ENCODE measurements at regions not wholly inside any gene's neighbourhood (a gene's known extent, or its start where the extent isn't known, plus 50 kb on each side); places are given as distances from the start of the nearest gene placed in this dataset.
"Not testable (repeated sequence)": the region's sequence is repeated elsewhere in the genome, so short reads cannot be mapped to it uniquely, and the experiment has no call there.

DNA sequence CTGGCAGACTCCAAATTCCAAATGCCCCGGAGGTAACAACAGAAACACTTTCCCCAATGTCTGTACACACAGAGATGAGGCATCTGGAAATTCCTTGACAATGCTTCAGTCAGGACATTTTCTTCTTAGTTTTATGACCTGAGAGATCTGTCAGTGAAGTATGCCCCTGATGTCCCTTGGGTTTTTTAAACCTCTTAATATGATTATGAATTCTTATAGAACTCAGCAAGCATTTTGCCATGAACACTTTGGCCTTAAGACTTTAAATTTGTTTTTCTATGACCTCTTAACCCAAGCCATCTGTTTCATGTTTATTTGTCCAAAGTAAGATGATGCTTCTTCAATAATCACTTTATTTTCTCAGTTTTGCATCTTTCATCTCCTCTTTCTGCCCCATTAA, 1206.2 kb downstream of the GATA3 start:
- no peak overlapping the region for H3K4me3 ChIP-seq
- H3K4me1 ChIP-seq: no peaks in the 10 kb centered on the region
- no peak for TF ChIP-seq POLR2A (IDR thresholded peaks at IDR 0.05)
- TF ChIP-seq, protein P1, sequence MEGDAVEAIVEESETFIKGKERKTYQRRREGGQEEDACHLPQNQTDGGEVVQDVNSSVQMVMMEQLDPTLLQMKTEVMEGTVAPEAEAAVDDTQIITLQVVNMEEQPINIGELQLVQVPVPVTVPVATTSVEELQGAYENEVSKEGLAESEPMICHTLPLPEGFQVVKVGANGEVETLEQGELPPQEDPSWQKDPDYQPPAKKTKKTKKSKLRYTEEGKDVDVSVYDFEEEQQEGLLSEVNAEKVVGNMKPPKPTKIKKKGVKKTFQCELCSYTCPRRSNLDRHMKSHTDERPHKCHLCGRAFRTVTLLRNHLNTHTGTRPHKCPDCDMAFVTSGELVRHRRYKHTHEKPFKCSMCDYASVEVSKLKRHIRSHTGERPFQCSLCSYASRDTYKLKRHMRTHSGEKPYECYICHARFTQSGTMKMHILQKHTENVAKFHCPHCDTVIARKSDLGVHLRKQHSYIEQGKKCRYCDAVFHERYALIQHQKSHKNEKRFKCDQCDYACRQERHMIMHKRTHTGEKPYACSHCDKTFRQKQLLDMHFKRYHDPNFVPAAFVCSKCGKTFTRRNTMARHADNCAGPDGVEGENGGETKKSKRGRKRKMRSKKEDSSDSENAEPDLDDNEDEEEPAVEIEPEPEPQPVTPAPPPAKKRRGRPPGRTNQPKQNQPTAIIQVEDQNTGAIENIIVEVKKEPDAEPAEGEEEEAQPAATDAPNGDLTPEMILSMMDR (IDR thresholded peaks at IDR 0.05): no peak
- no peak overlapping the region for H3K27ac ChIP-seq
- no peaks in the 10 kb centered on the region for H3K9me3 ChIP-seq
- DNase-seq: no peak
- no peaks in the 10 kb centered on the region for H3K36me3 ChIP-seq
- no peaks in the 10 kb centered on the region for H3K27me3 ChIP-seq

DNA sequence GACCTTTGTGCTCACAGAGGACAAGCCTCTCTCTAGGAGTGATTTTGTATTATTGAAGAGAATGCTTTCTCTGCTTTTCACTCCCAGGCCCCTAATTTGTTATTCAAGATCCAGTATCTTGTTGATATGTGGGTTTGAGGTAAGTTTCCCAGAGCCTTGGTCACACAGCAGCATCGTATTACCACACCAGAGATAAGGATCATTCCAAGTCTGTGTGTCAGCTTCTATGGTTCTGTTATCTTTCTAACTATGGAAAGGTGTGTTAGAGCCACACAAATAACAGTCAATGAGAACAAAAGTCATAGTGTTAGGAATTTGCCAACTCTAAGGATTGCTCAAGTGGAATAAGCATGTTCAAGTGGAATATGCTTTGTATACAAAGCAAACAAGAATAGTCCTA, 1208.3 kb downstream of the GATA3 start:
- no peak for DNase-seq
- H3K9me3 ChIP-seq: no peaks in the 10 kb centered on the region
- no peaks in the 10 kb centered on the region for H3K36me3 ChIP-seq
- no peaks in the 10 kb centered on the region for H3K27me3 ChIP-seq
- TF ChIP-seq, protein P1 (IDR thresholded peaks at IDR 0.05): no peak
- TF ChIP-seq POLR2A (IDR thresholded peaks at IDR 0.05): no peak
- H3K4me3 ChIP-seq: no peak overlapping the region
- no peak overlapping the region for H3K27ac ChIP-seq
- H3K4me1 ChIP-seq: no peaks in the 10 kb centered on the region

DNA sequence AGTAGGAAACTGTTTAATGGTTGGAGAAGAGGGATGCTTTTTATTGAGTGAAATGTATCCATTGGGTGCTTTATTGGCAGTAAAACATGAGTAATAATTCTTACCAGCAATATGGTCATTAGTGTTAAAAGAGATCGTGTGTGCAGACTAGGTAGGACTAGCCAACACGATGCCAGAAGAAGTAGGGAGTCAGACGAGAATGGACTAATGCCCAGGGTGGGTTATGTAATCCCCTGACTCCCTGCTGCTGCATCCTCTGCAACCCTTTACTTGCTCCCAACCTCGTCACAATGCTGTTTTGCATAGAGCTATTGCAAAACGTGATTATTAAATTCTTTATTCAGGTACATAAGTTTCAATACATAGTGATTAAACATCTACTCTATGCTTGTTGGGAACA, 1213.7 kb downstream of the GATA3 start:
- H3K27me3 ChIP-seq: no peaks in the 10 kb centered on the region
- DNase-seq: no peak
- no peaks in the 10 kb centered on the region for H3K4me1 ChIP-seq
- no peak overlapping the region for H3K27ac ChIP-seq
- no peak for TF ChIP-seq POLR2A (IDR thresholded peaks at IDR 0.05)
- TF ChIP-seq, protein P1 (IDR thresholded peaks at IDR 0.05): no peak
- H3K4me3 ChIP-seq: no peak overlapping the region
- H3K36me3 ChIP-seq: no peaks in the 10 kb centered on the region
- H3K9me3 ChIP-seq: no peaks in the 10 kb centered on the region

DNA sequence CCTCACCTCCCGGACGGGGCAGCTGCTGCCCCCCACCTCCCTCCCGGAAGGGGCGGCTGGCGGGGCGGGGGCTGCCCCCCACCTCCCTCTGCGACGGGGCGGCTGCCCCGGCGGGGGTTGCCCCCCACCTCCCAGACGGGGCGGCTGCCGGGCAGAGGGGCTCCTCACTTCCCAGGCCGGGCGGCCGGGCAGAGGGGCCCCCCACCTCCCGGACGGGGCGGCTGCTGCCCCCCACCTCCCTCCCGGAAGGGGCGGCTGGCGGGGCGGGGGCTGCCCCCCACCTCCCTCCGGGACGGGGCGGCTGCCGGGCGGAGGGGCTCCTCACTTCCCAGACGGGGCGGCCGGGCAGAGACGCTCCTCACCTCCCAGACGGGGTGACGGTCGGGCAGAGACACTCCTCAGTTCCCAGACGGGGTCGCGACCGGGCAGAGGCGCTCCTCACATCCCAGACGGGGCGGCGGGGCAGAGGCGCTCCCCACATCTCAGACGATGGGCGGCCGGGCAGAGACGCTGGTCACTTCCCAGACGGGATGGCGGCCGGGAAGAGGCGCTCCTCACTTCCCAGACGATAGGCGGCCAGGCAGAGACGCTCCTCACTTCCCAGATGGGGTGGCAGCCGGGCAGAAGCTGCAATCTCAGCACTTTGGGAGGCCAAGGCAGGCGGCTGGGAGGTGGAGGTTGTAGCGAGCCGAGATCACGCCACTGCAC, 1218.8 kb downstream of the GATA3 start:
- H3K36me3 ChIP-seq, H3K4me3 ChIP-seq, DNase-seq, H3K4me1 ChIP-seq, H3K27ac ChIP-seq, H3K27me3 ChIP-seq, H3K9me3 ChIP-seq: not testable (repeated sequence)

DNA sequence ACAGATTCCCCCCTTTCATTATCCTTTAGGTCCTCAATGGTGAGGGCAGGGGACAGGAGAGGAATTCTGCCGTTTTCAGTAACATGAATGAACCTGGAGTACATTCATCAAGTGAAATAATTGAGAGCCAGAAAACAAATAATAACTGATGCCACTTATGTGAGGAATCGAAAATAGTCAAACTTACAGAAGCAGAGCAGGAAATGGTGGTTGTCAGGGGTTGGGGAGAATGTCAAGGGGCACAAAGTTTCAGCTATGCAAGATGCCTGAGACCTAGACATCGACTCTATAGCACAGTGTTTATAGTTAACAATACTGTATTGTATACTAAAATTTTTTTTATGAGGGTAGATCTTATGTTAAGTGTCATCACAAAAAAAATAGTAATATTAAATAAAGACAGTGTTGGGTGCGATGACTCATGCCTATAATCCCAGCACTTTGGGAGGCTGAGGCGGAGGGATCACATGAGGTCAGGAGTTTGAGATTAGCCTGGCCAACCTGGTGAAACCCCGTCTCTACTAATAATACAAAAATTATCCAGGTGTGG, 1219.8 kb downstream of the GATA3 start:
- Histone ChIP-seq H3K27ac (no peak overlapping the region), H3K36me3 (no peaks in the 10 kb centered on the region), H3K27me3 (no peaks in the 10 kb centered on the region), H3K4me1 (no peaks in the 10 kb centered on the region), H3K9me3 (no peaks in the 10 kb centered on the region), H3K4me3 (no peak overlapping the region)
- TF ChIP-seq POLR2A (IDR thresholded peaks at IDR 0.05): no peak
- TF ChIP-seq, protein P1 (IDR thresholded peaks at IDR 0.05): no peak
- DNase-seq: no peak

DNA sequence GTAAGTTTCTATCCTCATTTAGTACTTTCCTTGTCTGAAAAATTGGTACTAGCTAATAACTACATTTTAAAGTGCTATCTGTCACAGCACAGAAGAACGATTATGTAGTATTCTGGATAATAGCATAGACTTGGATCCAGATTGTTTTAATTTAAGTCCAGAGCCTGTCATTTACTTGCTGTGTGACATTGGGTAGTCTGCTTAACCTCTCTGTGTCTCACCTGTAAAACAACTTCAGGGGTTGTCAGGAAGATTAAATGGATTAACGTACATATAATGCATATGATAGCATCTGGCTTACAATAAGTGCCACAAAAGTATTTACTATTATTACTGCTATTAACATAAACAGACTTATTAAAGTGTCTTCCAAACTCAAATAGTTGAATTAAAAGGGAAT, 1221.4 kb downstream of the GATA3 start:
- Histone ChIP-seq H3K4me3 (no peak overlapping the region), H3K4me1 (no peaks in the 10 kb centered on the region), H3K9me3 (no peaks in the 10 kb centered on the region), H3K36me3 (no peaks in the 10 kb centered on the region), H3K27me3 (no peaks in the 10 kb centered on the region), H3K27ac (no peak overlapping the region)
- TF ChIP-seq, protein P1 (IDR thresholded peaks at IDR 0.05): no peak
- no peak for TF ChIP-seq POLR2A (IDR thresholded peaks at IDR 0.05)
- DNase-seq: no peak
